Fibroblast of lung (primary cell): ENCODE measurements at regions not wholly inside any gene's neighbourhood (a gene's known extent, or its start where the extent isn't known, plus 50 kb on each side); places are given as distances from the start of the nearest gene placed in this dataset.
"Not testable (repeated sequence)": the region's sequence is repeated elsewhere in the genome, so short reads cannot be mapped to it uniquely, and the experiment has no call there.

ENCODE experiments used
- DNase-seq, 2 donors: peaks; one replicate each; pipeline versions ENCODE4 v3.0.0 to v3.0.0-alpha.2; 2010; ENCODE audit warnings: low read depth in 2 of 2
- H2AFZ ChIP-seq: 2 replicates; pipeline ENCODE4 v1.5.1; 2012; ENCODE audit warnings: low read length, control low read depth, inconsistent platforms
- H3K27ac ChIP-seq: 2 replicates; pipeline ENCODE4 v1.5.1; 2011; ENCODE audit warnings: low read length, control low read depth; ENCODE audit not compliant: insufficient read depth
- H3K27me3 ChIP-seq: 2 replicates; pipeline ENCODE4 v1.5.1; 2011; ENCODE audit warnings: mild to moderate bottlenecking, low read length; ENCODE audit not compliant: control insufficient read depth, insufficient read depth
- H3K36me3 ChIP-seq: 2 replicates; pipeline ENCODE4 v1.5.1; 2011; ENCODE audit warnings: low read length; ENCODE audit not compliant: control insufficient read depth, insufficient read depth
- H3K4me1 ChIP-seq: 2 replicates; pipeline ENCODE4 v1.5.1; 2011; ENCODE audit warnings: low read length; ENCODE audit not compliant: control insufficient read depth, insufficient read depth; ENCODE audit errors: extremely low read depth
- H3K4me2 ChIP-seq: 2 replicates; pipeline ENCODE4 v1.5.1; 2011; ENCODE audit warnings: low read length, control low read depth; ENCODE audit not compliant: insufficient read depth; ENCODE audit errors: extremely low read depth
- H3K4me3 ChIP-seq, 4 experiments: fragments of 200-600 bp in 1 of 4; sonication (generic) in 1 of 4; replicated peaks in 1 of 4; 2 replicates each; pipeline ENCODE4 v1.5.1; 2011 to 2016; ENCODE audit warnings: low read length in 4 of 4, low read depth in 3 of 4, mild to moderate bottlenecking in 3 of 4, control low read depth in 2 of 4, inconsistent platforms in 1 of 4, mixed read lengths in 1 of 4; ENCODE audit not compliant: insufficient read depth in 1 of 4; ENCODE audit errors: control extremely low read depth in 1 of 4
- H3K79me2 ChIP-seq: 2 replicates; pipeline ENCODE4 v1.5.1; 2012; ENCODE audit warnings: mild to moderate bottlenecking, low read length, inconsistent platforms; ENCODE audit not compliant: control insufficient read depth, insufficient read depth
- H3K9ac ChIP-seq: 2 replicates; pipeline ENCODE4 v1.5.1; 2011; ENCODE audit warnings: mild to moderate bottlenecking, low read length, control low read depth; ENCODE audit not compliant: insufficient read depth
- H3K9me3 ChIP-seq: 2 replicates; pipeline ENCODE4 v1.5.1; 2012; ENCODE audit warnings: low read depth, low read length; ENCODE audit not compliant: control insufficient read depth, insufficient read depth
- H4K20me1 ChIP-seq: 2 replicates; pipeline ENCODE4 v1.5.1; 2011; ENCODE audit warnings: low read length; ENCODE audit not compliant: control insufficient read depth, insufficient read depth; ENCODE audit errors: extremely low read depth
- CTCF ChIP-seq, 2 donors: IDR thresholded peaks in 1 of 2; conservative IDR thresholded peaks in 1 of 2; 1 replicate in 1 of 2; 2 replicates in 1 of 2; pipeline ENCODE4 v1.5.1; 2011 to 2012; ENCODE audit warnings: low read length in 2 of 2, control low read depth in 1 of 2, inconsistent platforms in 1 of 2, low read depth in 1 of 2, mild to moderate bottlenecking in 1 of 2
- EZH2 ChIP-seq: IDR thresholded peaks from 2 replicates; pipeline ENCODE4 v1.5.1; 2012; ENCODE audit warnings: low read length, control low read depth, mild to moderate bottlenecking; ENCODE audit errors: missing control alignments

DNA sequence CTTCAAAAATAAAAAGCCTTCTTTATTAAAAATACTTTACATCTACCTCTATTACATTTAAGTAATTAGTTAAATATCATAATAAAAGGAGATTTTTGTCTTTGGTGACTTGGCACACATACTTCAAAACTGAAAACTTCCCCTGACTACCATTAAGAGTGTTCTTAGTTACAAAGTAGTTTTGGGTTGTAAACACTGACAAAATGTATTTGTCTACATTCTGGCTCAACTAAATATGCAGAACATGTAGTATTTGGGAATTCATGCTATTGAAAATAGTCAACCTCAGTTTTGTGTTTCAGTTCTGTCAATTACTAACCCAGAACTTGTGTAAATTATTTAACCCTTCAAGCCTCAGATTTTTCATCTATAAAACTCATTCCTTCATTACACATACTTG is 311.5 kb downstream of the RAD51AP2 start:
- TF ChIP-seq EZH2, result no peak
- no peak for TF ChIP-seq CTCF (conservative IDR thresholded peaks at IDR 0.05 in 1 of 2, IDR thresholded peaks at IDR 0.05 in 1 of 2; ENCODE audit: low read depth in 1 of 2, low read length in 2 of 2)
- no peak overlapping the region for H3K27ac ChIP-seq
- no peak overlapping the region for H2AFZ ChIP-seq
- H3K4me3 ChIP-seq, result no peak overlapping the region
- no peak overlapping the region for H3K9ac ChIP-seq
- no peak for DNase-seq
- no peaks in the 10 kb centered on the region for H3K4me1 ChIP-seq
- no peak overlapping the region for H3K4me2 ChIP-seq
- no peaks in the 10 kb centered on the region for H3K79me2 ChIP-seq
- H3K27me3 ChIP-seq, result no peaks in the 10 kb centered on the region
- H3K9me3 ChIP-seq, result no peaks in the 10 kb centered on the region
- no peaks in the 10 kb centered on the region for H3K36me3 ChIP-seq
- no peaks in the 10 kb centered on the region for H4K20me1 ChIP-seq

DNA sequence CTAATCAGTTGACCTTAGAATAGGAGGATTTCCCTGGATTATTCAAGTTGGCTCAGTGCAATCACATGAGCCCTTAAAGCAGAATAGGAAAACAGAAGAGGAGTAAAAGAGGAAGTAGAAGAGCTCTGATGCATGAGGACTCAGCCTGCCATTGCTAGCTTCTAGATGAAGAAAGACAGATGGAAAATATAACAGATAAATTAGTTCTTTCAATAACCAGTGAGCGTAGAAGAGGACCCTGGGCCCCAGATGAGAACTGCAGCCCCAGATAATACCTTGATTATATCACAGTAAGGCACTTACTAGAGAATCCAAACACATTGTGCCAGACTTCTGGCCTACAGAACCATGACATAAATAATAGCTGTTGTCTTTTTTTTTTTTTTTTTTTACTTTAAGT is 314.0 kb downstream of the RAD51AP2 start:
- not testable (repeated sequence) for H3K9me3 ChIP-seq, H3K4me3 ChIP-seq, H3K79me2 ChIP-seq, H4K20me1 ChIP-seq, DNase-seq, H2AFZ ChIP-seq, H3K27me3 ChIP-seq, H3K36me3 ChIP-seq, H3K4me2 ChIP-seq, H3K9ac ChIP-seq, H3K4me1 ChIP-seq, H3K27ac ChIP-seq

DNA sequence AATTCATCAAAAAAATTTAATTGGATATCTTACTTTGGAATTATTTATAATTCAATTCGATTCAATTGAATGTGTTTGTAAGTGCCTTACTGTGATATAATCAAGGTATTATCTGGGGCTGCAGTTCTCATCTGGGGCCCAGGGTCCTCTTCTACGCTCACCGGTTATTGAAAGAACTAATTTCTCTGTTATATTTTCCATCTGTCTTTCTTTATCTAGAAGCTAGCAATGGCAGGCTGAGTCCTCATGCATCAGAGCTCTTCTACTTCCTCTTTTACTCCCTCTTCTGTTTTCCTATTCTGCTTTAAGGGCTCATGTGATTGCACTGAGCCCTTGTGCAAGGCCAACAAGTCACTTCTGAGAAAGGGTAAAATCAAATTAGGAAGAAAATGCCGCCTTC is 315.6 kb downstream of the RAD51AP2 start:
- not testable (repeated sequence) for H3K4me1 ChIP-seq, H3K9me3 ChIP-seq, H2AFZ ChIP-seq, H3K27ac ChIP-seq, H3K4me2 ChIP-seq, H3K79me2 ChIP-seq, H3K27me3 ChIP-seq, H3K9ac ChIP-seq, H4K20me1 ChIP-seq, H3K36me3 ChIP-seq, H3K4me3 ChIP-seq, DNase-seq

DNA sequence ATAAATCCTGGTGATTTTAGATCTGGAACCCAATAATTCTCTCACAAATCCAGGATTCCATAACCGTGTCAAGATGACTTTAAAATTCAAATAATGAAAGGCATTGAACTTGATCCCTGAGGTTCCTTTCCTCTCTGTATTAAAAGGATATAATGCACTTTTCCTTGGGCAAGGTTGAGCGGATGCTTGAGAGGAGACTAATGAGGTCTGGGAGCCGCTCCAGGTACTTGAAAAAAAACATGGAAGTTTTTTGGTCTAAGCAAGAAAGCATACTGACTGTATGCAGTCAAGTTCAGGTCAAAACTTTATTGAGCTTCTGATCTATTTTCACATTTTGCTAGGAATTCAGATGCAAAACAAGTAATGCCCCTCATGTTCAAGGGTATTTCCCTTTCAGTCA is 318.5 kb downstream of the RAD51AP2 start:
- H3K27ac ChIP-seq, result no peak overlapping the region
- H3K9me3 ChIP-seq, result no peaks in the 10 kb centered on the region
- no peak overlapping the region for H3K4me2 ChIP-seq
- no peak for TF ChIP-seq CTCF (conservative IDR thresholded peaks at IDR 0.05 in 1 of 2, IDR thresholded peaks at IDR 0.05 in 1 of 2; ENCODE audit: low read depth in 1 of 2, low read length in 2 of 2)
- TF ChIP-seq EZH2, result no peak
- H3K27me3 ChIP-seq, result no peaks in the 10 kb centered on the region
- H4K20me1 ChIP-seq, result no peaks in the 10 kb centered on the region
- H3K4me3 ChIP-seq, result no peak overlapping the region
- DNase-seq, result peak in 1 of 2 donors; percentile 43
- no peak overlapping the region for H2AFZ ChIP-seq
- H3K9ac ChIP-seq, result no peak overlapping the region
- H3K36me3 ChIP-seq, result no peaks in the 10 kb centered on the region
- no peaks in the 10 kb centered on the region for H3K79me2 ChIP-seq
- H3K4me1 ChIP-seq, result no peaks in the 10 kb centered on the region
